Activated naive CD8-positive, alpha-beta T cell treated with anti-CD3 and anti-CD28 coated beads for 36 hours (primary cell): ENCODE measurements at regions not wholly inside any gene's neighbourhood (a gene's known extent, or its start where the extent isn't known, plus 50 kb on each side); places are given as distances from the start of the nearest gene placed in this dataset.
"Not testable (repeated sequence)": the region's sequence is repeated elsewhere in the genome, so short reads cannot be mapped to it uniquely, and the experiment has no call there.

Source experiments
- DNase-seq: peaks from one replicate; pipeline ENCODE4 v3.0.0; 2021
- H3K27ac Mint-ChIP-seq: one replicate; pipeline ENCODE4 v1.8.0; 2022; ENCODE audit warnings: mild to moderate bottlenecking, moderate library complexity, mixed read lengths
- H3K27me3 Mint-ChIP-seq: one replicate; pipeline ENCODE4 v1.8.0; 2022; ENCODE audit warnings: mild to moderate bottlenecking, mixed read lengths
- H3K36me3 Mint-ChIP-seq: one replicate; pipeline ENCODE4 v1.8.0; 2021; ENCODE audit warnings: mild to moderate bottlenecking, mixed read lengths
- H3K4me1 Mint-ChIP-seq: one replicate; pipeline ENCODE4 v1.8.0; 2021; ENCODE audit warnings: mixed read lengths
- H3K4me3 Mint-ChIP-seq: one replicate; pipeline ENCODE4 v1.8.0; 2022; ENCODE audit warnings: mild to moderate bottlenecking, moderate library complexity, mixed read lengths
- H3K9me3 Mint-ChIP-seq: one replicate; pipeline ENCODE4 v1.8.0; 2022; ENCODE audit warnings: mixed read lengths

GRCh38 chr14:84929834-84930233 lies 600.1 kb upstream of the FLRT2 start:
- Mint-ChIP-seq H3K36me3 (no peaks in the 10 kb centered on the region), H3K27me3 (no peaks in the 10 kb centered on the region), H3K27ac (no peak overlapping the region), H3K4me3 (no peak overlapping the region), H3K9me3 (peaks cover 4% of the 10 kb centered on the region), H3K4me1 (no peaks in the 10 kb centered on the region)
- DNase-seq, result no peak

- Mint-ChIP-seq H3K4me1 (no peaks in the 10 kb centered on the region), H3K4me3 (no peak overlapping the region), H3K36me3 (no peaks in the 10 kb centered on the region), H3K9me3 (peaks cover 5% of the 10 kb centered on the region), H3K27me3 (no peaks in the 10 kb centered on the region), H3K27ac (no peak overlapping the region)
- DNase-seq, result no peak
These were observed 592.9 kb upstream of the FLRT2 start for GRCh38 chr14:84937016-84937415.

GRCh38 chr14:84937449-84937848 lies 592.5 kb upstream of the FLRT2 start:
- Mint-ChIP-seq H3K36me3 (no peaks in the 10 kb centered on the region), H3K4me1 (no peaks in the 10 kb centered on the region), H3K4me3 (no peak overlapping the region), H3K9me3 (peaks cover 2% of the 10 kb centered on the region), H3K27ac (no peak overlapping the region), H3K27me3 (no peaks in the 10 kb centered on the region)
- no peak for DNase-seq

GRCh38 chr14:84944901-84945300 lies 585.0 kb upstream of the FLRT2 start:
- not testable (repeated sequence) for H3K4me3 Mint-ChIP-seq, H3K36me3 Mint-ChIP-seq, DNase-seq, H3K27me3 Mint-ChIP-seq, H3K4me1 Mint-ChIP-seq, H3K9me3 Mint-ChIP-seq, H3K27ac Mint-ChIP-seq

- no peaks in the 10 kb centered on the region for H3K27me3 Mint-ChIP-seq
- no peak for DNase-seq
- peaks cover 6% of the 10 kb centered on the region for H3K9me3 Mint-ChIP-seq
- H3K4me3 Mint-ChIP-seq, result no peak overlapping the region
- no peak overlapping the region for H3K27ac Mint-ChIP-seq
- H3K4me1 Mint-ChIP-seq, result no peaks in the 10 kb centered on the region
- no peaks in the 10 kb centered on the region for H3K36me3 Mint-ChIP-seq
These were observed 570.0 kb upstream of the FLRT2 start for GRCh38 chr14:84959851-84960520.

GRCh38 chr14:84961637-84962036 lies 568.3 kb upstream of the FLRT2 start:
- Mint-ChIP-seq H3K4me3 (no peak overlapping the region), H3K27ac (no peak overlapping the region), H3K27me3 (no peaks in the 10 kb centered on the region), H3K9me3 (peaks cover 7% of the 10 kb centered on the region), H3K4me1 (no peaks in the 10 kb centered on the region), H3K36me3 (no peaks in the 10 kb centered on the region)
- DNase-seq, result no peak

GRCh38 chr14:84963518-84963917 lies 566.4 kb upstream of the FLRT2 start:
- Mint-ChIP-seq H3K36me3 (no peaks in the 10 kb centered on the region), H3K27me3 (no peaks in the 10 kb centered on the region), H3K27ac (no peak overlapping the region), H3K4me3 (no peak overlapping the region), H3K9me3 (peaks cover 8% of the 10 kb centered on the region), H3K4me1 (no peaks in the 10 kb centered on the region)
- DNase-seq, result no peak

GRCh38 chr14:84965279-84965678 lies 564.7 kb upstream of the FLRT2 start:
- no peak overlapping the region for H3K4me3 Mint-ChIP-seq
- peaks cover 8% of the 10 kb centered on the region for H3K9me3 Mint-ChIP-seq
- no peaks in the 10 kb centered on the region for H3K36me3 Mint-ChIP-seq
- no peaks in the 10 kb centered on the region for H3K4me1 Mint-ChIP-seq
- DNase-seq, result no peak
- no peaks in the 10 kb centered on the region for H3K27me3 Mint-ChIP-seq
- H3K27ac Mint-ChIP-seq, result no peak overlapping the region

GRCh38 chr14:84969501-84969900 lies 560.4 kb upstream of the FLRT2 start:
- Mint-ChIP-seq H3K4me3 (no peak overlapping the region), H3K36me3 (no peaks in the 10 kb centered on the region), H3K9me3 (peaks cover 4% of the 10 kb centered on the region), H3K4me1 (no peaks in the 10 kb centered on the region), H3K27ac (no peak overlapping the region), H3K27me3 (no peaks in the 10 kb centered on the region)
- DNase-seq, result no peak

GRCh38 chr14:84975241-84975902 lies 554.6 kb upstream of the FLRT2 start:
- Mint-ChIP-seq H3K9me3 (peaks cover 2% of the 10 kb centered on the region), H3K4me3 (no peak overlapping the region), H3K27me3 (no peaks in the 10 kb centered on the region), H3K4me1 (no peaks in the 10 kb centered on the region), H3K27ac (no peak overlapping the region), H3K36me3 (no peaks in the 10 kb centered on the region)
- no peak for DNase-seq

GRCh38 chr14:84976805-84977204 lies 553.1 kb upstream of the FLRT2 start:
- no peak overlapping the region for H3K27ac Mint-ChIP-seq
- no peaks in the 10 kb centered on the region for H3K27me3 Mint-ChIP-seq
- H3K36me3 Mint-ChIP-seq, result no peaks in the 10 kb centered on the region
- no peak for DNase-seq
- H3K4me1 Mint-ChIP-seq, result no peaks in the 10 kb centered on the region
- H3K4me3 Mint-ChIP-seq, result no peak overlapping the region
- peaks cover 2% of the 10 kb centered on the region for H3K9me3 Mint-ChIP-seq

- Mint-ChIP-seq H3K9me3 (peaks cover 1% of the 10 kb centered on the region), H3K27me3 (no peaks in the 10 kb centered on the region), H3K4me3 (no peak overlapping the region), H3K4me1 (no peaks in the 10 kb centered on the region), H3K27ac (no peak overlapping the region), H3K36me3 (no peaks in the 10 kb centered on the region)
- no peak for DNase-seq
These were observed 542.9 kb upstream of the FLRT2 start for GRCh38 chr14:84987042-84987441.

GRCh38 chr14:84988357-84988756 lies 541.6 kb upstream of the FLRT2 start:
- H3K4me3 Mint-ChIP-seq, result no peak overlapping the region
- no peak for DNase-seq
- H3K27ac Mint-ChIP-seq, result no peak overlapping the region
- no peaks in the 10 kb centered on the region for H3K27me3 Mint-ChIP-seq
- no peaks in the 10 kb centered on the region for H3K36me3 Mint-ChIP-seq
- H3K9me3 Mint-ChIP-seq, result peaks cover 1% of the 10 kb centered on the region
- H3K4me1 Mint-ChIP-seq, result no peaks in the 10 kb centered on the region

- Mint-ChIP-seq H3K36me3 (no peaks in the 10 kb centered on the region), H3K27ac (no peak overlapping the region), H3K9me3 (peaks cover 5% of the 10 kb centered on the region), H3K4me1 (no peaks in the 10 kb centered on the region), H3K4me3 (no peak overlapping the region), H3K27me3 (no peaks in the 10 kb centered on the region)
- DNase-seq, result no peak
These were observed 538.9 kb upstream of the FLRT2 start for GRCh38 chr14:84991021-84991420.

- H3K36me3 Mint-ChIP-seq, result no peaks in the 10 kb centered on the region
- DNase-seq, result no peak
- peaks cover 6% of the 10 kb centered on the region for H3K9me3 Mint-ChIP-seq
- no peaks in the 10 kb centered on the region for H3K27me3 Mint-ChIP-seq
- no peaks in the 10 kb centered on the region for H3K4me1 Mint-ChIP-seq
- no peak overlapping the region for H3K27ac Mint-ChIP-seq
- no peak overlapping the region for H3K4me3 Mint-ChIP-seq
These were observed 531.7 kb upstream of the FLRT2 start for GRCh38 chr14:84998216-84998615.

- DNase-seq, result no peak
- no peak overlapping the region for H3K4me3 Mint-ChIP-seq
- H3K4me1 Mint-ChIP-seq, result no peaks in the 10 kb centered on the region
- H3K27me3 Mint-ChIP-seq, result no peaks in the 10 kb centered on the region
- H3K9me3 Mint-ChIP-seq, result peaks cover 7% of the 10 kb centered on the region
- no peaks in the 10 kb centered on the region for H3K36me3 Mint-ChIP-seq
- no peak overlapping the region for H3K27ac Mint-ChIP-seq
These were observed 527.1 kb upstream of the FLRT2 start for GRCh38 chr14:85002846-85003245.
